DND-41 (cell line): ENCODE measurements at regions not wholly inside any gene's neighbourhood (a gene's known extent, or its start where the extent isn't known, plus 50 kb on each side); places are given as distances from the start of the nearest gene placed in this dataset.
A peak's percentile ranks its signal among the peaks of the same experiment; 100 is the strongest.

Experiments used
- ATAC-seq: fragments of 200-7000 bp; cut with Tn5 transposase; 3 replicates; pipeline ENCODE4 v1.9.1; 2021; ENCODE audit warnings: low read depth; ENCODE audit not compliant: insufficient read depth
- DNase-seq: peaks from one replicate; pipeline ENCODE4 v3.0.0-alpha.2; 2020
- H2AFZ ChIP-seq: 2 replicates; pipeline ENCODE4 v1.6.0; 2012; ENCODE audit warnings: low read depth, low read length
- H3K27ac ChIP-seq: 2 replicates; pipeline ENCODE4 v1.5.1; 2012; ENCODE audit warnings: low read length, inconsistent platforms
- H3K27me3 ChIP-seq: fragments of 200-600 bp; sonication (generic); 2 replicates; pipeline ENCODE4 v1.6.0; 2012; ENCODE audit warnings: low read length, mild to moderate bottlenecking, inconsistent platforms; ENCODE audit not compliant: insufficient read depth, poor library complexity
- H3K36me3 ChIP-seq: 2 replicates; pipeline ENCODE4 v1.5.1; 2012; ENCODE audit warnings: low read length, inconsistent platforms; ENCODE audit not compliant: insufficient read depth
- H3K4me1 ChIP-seq: 2 replicates; pipeline ENCODE4 v1.5.1; 2012; ENCODE audit warnings: mild to moderate bottlenecking, low read length; ENCODE audit not compliant: insufficient read depth
- H3K4me2 ChIP-seq: 2 replicates; pipeline ENCODE4 v1.6.0; 2012; ENCODE audit warnings: mild to moderate bottlenecking, moderate library complexity, low read length, inconsistent platforms; ENCODE audit not compliant: insufficient read depth
- H3K4me3 ChIP-seq, 2 experiments: fragments of 200-600 bp in 1 of 2; shearing (Covaris generic) in 1 of 2; 2 replicates each; pipeline ENCODE4 v1.5.1; 2012 to 2016; ENCODE audit warnings: inconsistent platforms in 2 of 2, low read length in 2 of 2, mild to moderate bottlenecking in 2 of 2, low read depth in 1 of 2, moderate library complexity in 1 of 2
- H3K79me2 ChIP-seq: 2 replicates; pipeline ENCODE4 v1.6.0; 2012; ENCODE audit warnings: low read length, inconsistent platforms; ENCODE audit not compliant: insufficient read depth
- H3K9ac ChIP-seq: 2 replicates; pipeline ENCODE4 v1.6.0; 2012; ENCODE audit warnings: low read depth, mild to moderate bottlenecking, inconsistent platforms, low read length, moderate library complexity
- H3K9me3 ChIP-seq: 2 replicates; pipeline ENCODE4 v1.5.1; 2012; ENCODE audit warnings: low read length, moderate library complexity, mild to moderate bottlenecking, inconsistent platforms; ENCODE audit not compliant: insufficient read depth, severe bottlenecking
- H4K20me1 ChIP-seq: 2 replicates; pipeline ENCODE4 v1.6.0; 2012; ENCODE audit warnings: low read length; ENCODE audit not compliant: insufficient read depth
- EZH2 ChIP-seq: IDR thresholded peaks from 3 replicates; pipeline ENCODE4 v1.6.1; 2012; ENCODE audit warnings: borderline replicate concordance, low read depth, mild to moderate bottlenecking, moderate library complexity, low read length, inconsistent platforms; ENCODE audit not compliant: severe bottlenecking
- TF ChIP-seq, protein P1 (sequence below): IDR thresholded peaks from 2 replicates; pipeline ENCODE4 v1.5.1; 2012; ENCODE audit warnings: borderline replicate concordance, low read length, moderate library complexity, mild to moderate bottlenecking; ENCODE audit not compliant: poor library complexity, severe bottlenecking; ENCODE audit errors: extremely low read depth

DNA sequence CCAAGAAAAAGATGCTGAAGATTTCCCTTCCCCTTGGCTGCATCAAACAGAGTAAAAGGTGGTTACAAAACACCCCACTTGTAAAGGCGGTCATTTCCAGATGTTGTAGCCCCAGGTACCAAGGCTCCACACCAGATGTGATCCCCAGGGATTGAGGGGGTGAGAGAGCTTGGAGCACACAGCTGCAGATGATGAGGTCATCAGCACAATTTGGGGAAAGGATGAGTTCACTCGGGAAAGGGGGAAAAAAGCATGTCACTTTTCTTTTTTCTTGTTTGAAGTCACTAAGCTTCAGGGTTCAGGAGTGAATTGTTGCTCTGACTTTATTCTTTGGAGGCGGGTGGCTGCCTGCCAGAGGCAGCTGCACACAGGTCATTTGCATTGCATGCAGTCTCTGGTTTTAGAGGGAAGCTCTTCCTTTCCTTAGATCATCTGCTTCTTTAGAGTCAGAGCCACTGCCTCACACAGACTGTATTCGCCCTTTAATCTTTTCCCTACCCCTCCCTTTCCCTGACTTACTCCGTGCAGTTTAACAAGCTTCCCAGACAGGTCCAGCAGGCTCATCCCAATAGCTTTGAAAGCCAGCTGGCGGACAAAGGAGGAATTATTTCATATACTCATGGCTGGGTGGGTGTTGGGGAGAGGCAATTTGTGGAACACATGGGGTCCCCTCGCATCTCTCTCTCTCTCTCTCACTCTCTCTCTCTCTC, 409.3 kb upstream of the SLC24A2 start:
- Histone ChIP-seq H3K4me2 (peak overlapping the region; percentile 65), H3K4me3 (peak overlapping the region in 1 of 2 experiments; percentile 50; a peak in 2 of 4 replicates), H3K79me2 (no peaks in the 10 kb centered on the region), H3K27me3 (no peaks in the 10 kb centered on the region), H3K4me1 (peaks cover 47% of the 10 kb centered on the region), H3K9ac (peak overlapping the region; percentile 41), H3K27ac (peak overlapping the region; percentile 73), H3K9me3 (peaks cover 11% of the 10 kb centered on the region), H3K36me3 (no peaks in the 10 kb centered on the region), H4K20me1 (no peaks in the 10 kb centered on the region), H2AFZ (peak overlapping the region; percentile 66)
- ATAC-seq (peak; percentile 96), DNase-seq (peak; percentile 76)
- TF ChIP-seq, protein P1, sequence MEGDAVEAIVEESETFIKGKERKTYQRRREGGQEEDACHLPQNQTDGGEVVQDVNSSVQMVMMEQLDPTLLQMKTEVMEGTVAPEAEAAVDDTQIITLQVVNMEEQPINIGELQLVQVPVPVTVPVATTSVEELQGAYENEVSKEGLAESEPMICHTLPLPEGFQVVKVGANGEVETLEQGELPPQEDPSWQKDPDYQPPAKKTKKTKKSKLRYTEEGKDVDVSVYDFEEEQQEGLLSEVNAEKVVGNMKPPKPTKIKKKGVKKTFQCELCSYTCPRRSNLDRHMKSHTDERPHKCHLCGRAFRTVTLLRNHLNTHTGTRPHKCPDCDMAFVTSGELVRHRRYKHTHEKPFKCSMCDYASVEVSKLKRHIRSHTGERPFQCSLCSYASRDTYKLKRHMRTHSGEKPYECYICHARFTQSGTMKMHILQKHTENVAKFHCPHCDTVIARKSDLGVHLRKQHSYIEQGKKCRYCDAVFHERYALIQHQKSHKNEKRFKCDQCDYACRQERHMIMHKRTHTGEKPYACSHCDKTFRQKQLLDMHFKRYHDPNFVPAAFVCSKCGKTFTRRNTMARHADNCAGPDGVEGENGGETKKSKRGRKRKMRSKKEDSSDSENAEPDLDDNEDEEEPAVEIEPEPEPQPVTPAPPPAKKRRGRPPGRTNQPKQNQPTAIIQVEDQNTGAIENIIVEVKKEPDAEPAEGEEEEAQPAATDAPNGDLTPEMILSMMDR, result no peak
- no peak for TF ChIP-seq EZH2

DNA sequence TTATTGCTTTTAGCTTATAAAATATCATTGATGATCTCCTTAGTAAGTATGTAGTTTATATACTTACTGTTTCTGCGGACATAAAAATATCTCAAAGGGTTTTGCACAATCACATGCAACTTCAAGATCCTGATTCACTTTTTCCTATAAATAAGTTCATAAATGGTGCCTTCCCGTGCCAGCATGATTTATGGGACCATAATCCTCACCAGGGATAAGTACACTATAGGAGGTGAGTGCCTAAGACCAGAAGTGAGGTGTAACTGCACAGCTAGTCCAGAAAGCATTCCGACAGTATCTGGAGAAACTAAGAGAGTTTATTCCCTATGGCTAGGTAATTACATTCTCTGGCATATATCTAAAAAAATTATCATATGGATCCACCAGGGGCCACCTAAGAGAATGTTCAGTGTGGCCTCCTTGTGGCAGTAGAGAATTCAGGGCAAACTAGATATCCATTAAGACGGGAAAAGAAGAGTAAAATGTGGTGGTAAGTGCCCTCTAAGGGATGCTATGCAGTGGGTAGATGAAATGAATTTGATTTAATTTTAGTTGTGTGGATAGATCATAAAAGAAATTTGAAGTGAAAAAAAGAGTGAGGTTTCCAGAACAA, 402.5 kb upstream of the SLC24A2 start:
- no peaks in the 10 kb centered on the region for H3K36me3 ChIP-seq
- TF ChIP-seq, protein P1, result no peak
- no peak for TF ChIP-seq EZH2
- no peak overlapping the region for H3K4me2 ChIP-seq
- H3K4me3 ChIP-seq, result no peak overlapping the region
- no peaks in the 10 kb centered on the region for H3K4me1 ChIP-seq
- no peak overlapping the region for H2AFZ ChIP-seq
- H4K20me1 ChIP-seq, result no peaks in the 10 kb centered on the region
- H3K27me3 ChIP-seq, result no peaks in the 10 kb centered on the region
- no peak overlapping the region for H3K9ac ChIP-seq
- peaks cover 15% of the 10 kb centered on the region for H3K9me3 ChIP-seq
- H3K27ac ChIP-seq, result no peak overlapping the region
- no peaks in the 10 kb centered on the region for H3K79me2 ChIP-seq
- DNase-seq (no peak), ATAC-seq (no peak; the same call in 2 of the 3 replicates)

DNA sequence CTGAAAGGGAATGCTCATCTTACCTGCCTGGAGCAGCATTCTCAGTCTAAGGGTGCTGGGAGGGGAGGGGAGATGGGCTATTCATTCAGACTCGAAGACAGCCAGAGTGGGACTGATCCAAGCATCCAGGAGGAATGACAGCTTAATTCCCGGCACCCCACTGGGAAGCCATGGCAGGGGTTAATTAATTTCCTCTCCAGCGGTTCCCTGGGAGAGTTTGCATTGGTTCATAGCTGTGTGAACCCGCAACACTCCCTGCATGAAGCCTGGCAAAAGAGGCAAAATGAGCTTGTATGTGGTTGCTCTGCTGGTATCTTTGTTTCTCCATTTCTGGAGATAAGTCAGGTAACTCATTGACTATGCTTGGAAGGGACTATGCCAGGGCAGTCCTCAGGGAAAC, 401.0 kb upstream of the SLC24A2 start:
- H4K20me1 ChIP-seq, result no peaks in the 10 kb centered on the region
- H3K79me2 ChIP-seq, result no peaks in the 10 kb centered on the region
- H3K4me1 ChIP-seq, result no peaks in the 10 kb centered on the region
- TF ChIP-seq EZH2, result no peak
- TF ChIP-seq, protein P1, result no peak
- H2AFZ ChIP-seq, result no peak overlapping the region
- no peaks in the 10 kb centered on the region for H3K36me3 ChIP-seq
- H3K9me3 ChIP-seq, result peaks cover 3% of the 10 kb centered on the region
- H3K4me2 ChIP-seq, result no peak overlapping the region
- no peaks in the 10 kb centered on the region for H3K27me3 ChIP-seq
- H3K27ac ChIP-seq, result no peak overlapping the region
- H3K9ac ChIP-seq, result no peak overlapping the region
- DNase-seq, result no peak
- ATAC-seq, result no peak
- no peak overlapping the region for H3K4me3 ChIP-seq
